ENCODE measurements at regions not wholly inside any gene's neighbourhood (a gene's known extent, or its start where the extent isn't known, plus 50 kb on each side); places are given as distances from the start of the nearest gene placed in this dataset.

- TF ChIP-seq ZNF264 (CRISPR knock-in tag; IDR thresholded peaks at IDR 0.05) (no peak), ZBTB21 (CRISPR knock-in tag; IDR thresholded peaks at IDR 0.05) (no peak), DRAP1 (CRISPR knock-in tag; IDR thresholded peaks at IDR 0.05) (peak; percentile 28; the same call in 1 of the 2 replicates), ZHX1 (CRISPR knock-in tag; IDR thresholded peaks at IDR 0.05; ENCODE audit: low read depth) (no peak), HDAC2 (CRISPR knock-in tag; IDR thresholded peaks at IDR 0.05) (peak; percentile 70; the same call in 1 of the 2 replicates), PATZ1 (CRISPR knock-in tag; IDR thresholded peaks at IDR 0.05) (peak; percentile 40; the same call in 1 of the 2 replicates), HDAC1 (CRISPR knock-in tag; IDR thresholded peaks at IDR 0.05) (peak; percentile 46; the same call in 1 of the 2 replicates), ETV6 (CRISPR knock-in tag; conservative IDR thresholded peaks at IDR 0.05) (no peak), ZNF569 (CRISPR knock-in tag; IDR thresholded peaks at IDR 0.05; ENCODE audit: borderline replicate concordance) (no peak), ZMYM2 (CRISPR knock-in tag; IDR thresholded peaks at IDR 0.05) (peak; percentile 95), ZNF318 (CRISPR knock-in tag; IDR thresholded peaks at IDR 0.05) (no peak), MED8 (CRISPR knock-in tag; IDR thresholded peaks at IDR 0.05; ENCODE audit: insufficient replicate concordance) (no peak), FOXO1 (CRISPR knock-in tag; IDR thresholded peaks at IDR 0.05) (peak; percentile 45), NR3C1 (CRISPR knock-in tag; IDR thresholded peaks at IDR 0.05) (no peak), ZBTB7A (CRISPR knock-in tag; IDR thresholded peaks at IDR 0.05) (no peak; the same call in 1 of the 2 replicates), MAZ (IDR thresholded peaks at IDR 0.05; ENCODE audit: borderline replicate concordance, low read depth, low read length) (no peak), MAZ (CRISPR knock-in tag; IDR thresholded peaks at IDR 0.05; ENCODE audit: low read depth) (no peak)
Observed at GRCh38 chr16:11431915-11432465, 86.7 kb downstream of the RMI2 start (continued).

Measured in HepG2 (cell line).